ENCODE measurements at regions not wholly inside any gene's neighbourhood (a gene's known extent, or its start where the extent isn't known, plus 50 kb on each side); places are given as distances from the start of the nearest gene placed in this dataset.

DNA sequence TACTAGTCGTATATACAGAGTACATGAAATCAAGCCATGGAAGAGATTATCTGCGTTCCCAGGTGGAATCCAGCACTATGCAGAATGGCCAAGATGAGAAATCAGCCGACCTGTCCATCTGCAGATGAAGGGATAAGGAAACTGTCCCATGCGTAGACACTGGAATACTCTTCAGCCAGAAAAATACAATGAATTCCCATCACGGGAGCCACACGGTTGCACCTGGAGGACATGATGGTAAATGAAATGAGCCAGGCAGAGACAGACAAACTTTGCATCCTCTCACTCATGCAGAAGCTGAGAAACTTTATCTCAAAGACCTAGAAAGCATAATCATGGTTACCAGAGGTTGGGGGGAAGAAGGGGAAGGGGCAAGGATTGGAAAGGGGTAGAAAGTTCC lies 111.9 kb upstream of the TOP3B start:
- TF ChIP-seq, protein P1, sequence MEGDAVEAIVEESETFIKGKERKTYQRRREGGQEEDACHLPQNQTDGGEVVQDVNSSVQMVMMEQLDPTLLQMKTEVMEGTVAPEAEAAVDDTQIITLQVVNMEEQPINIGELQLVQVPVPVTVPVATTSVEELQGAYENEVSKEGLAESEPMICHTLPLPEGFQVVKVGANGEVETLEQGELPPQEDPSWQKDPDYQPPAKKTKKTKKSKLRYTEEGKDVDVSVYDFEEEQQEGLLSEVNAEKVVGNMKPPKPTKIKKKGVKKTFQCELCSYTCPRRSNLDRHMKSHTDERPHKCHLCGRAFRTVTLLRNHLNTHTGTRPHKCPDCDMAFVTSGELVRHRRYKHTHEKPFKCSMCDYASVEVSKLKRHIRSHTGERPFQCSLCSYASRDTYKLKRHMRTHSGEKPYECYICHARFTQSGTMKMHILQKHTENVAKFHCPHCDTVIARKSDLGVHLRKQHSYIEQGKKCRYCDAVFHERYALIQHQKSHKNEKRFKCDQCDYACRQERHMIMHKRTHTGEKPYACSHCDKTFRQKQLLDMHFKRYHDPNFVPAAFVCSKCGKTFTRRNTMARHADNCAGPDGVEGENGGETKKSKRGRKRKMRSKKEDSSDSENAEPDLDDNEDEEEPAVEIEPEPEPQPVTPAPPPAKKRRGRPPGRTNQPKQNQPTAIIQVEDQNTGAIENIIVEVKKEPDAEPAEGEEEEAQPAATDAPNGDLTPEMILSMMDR (IDR thresholded peaks at IDR 0.05), result no peak
- no peak for TF ChIP-seq POLR2AphosphoS5 (IDR thresholded peaks at IDR 0.05)
- TF ChIP-seq POLR2A (IDR thresholded peaks at IDR 0.05), result no peak
- no peak for TF ChIP-seq EP300 (IDR thresholded peaks at IDR 0.05; ENCODE audit: low read depth)
